H1 (cell line): ENCODE measurements at regions not wholly inside any gene's neighbourhood (a gene's known extent, or its start where the extent isn't known, plus 50 kb on each side); places are given as distances from the start of the nearest gene placed in this dataset.

ENCODE experiments used
- TBP ChIP-seq: IDR thresholded peaks from 2 replicates; pipeline ENCODE4 v1.6.1; 2011; ENCODE audit warnings: low read depth, low read length, improper control_type of control experiment
- TF ChIP-seq, protein P1 (sequence below), 3 experiments: IDR thresholded peaks; 1 replicate in 2 of 3; 2 replicates in 1 of 3; pipeline versions ENCODE4 v1.5.1 to v1.6.1; 2011; ENCODE audit warnings: low read length in 3 of 3, mild to moderate bottlenecking in 3 of 3, inconsistent platforms in 2 of 3, low read depth in 1 of 3, moderate library complexity in 1 of 3; ENCODE audit not compliant: insufficient read depth in 1 of 3; ENCODE audit errors: control extremely low read depth in 1 of 3

DNA sequence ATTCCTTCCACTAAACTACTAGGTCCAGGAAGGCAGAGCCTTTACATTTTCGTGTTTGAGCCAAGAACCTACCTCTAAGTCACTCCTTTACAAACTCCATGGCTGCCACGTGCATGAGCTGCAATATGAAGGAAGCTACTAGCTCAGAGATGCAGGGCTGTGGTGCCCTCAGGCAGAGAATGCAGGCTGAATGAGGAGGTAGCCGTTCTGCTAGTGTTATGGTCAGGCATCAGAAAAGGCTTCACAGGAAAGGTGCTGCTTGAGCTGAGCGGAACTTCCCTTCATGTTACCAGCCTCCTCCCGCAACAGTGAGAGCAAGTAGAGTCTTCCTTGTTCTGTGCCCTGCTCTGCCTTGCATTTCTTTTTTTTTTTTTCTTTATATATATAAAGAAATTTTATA is 148.3 kb upstream of the PACRGL start (continued):
- TF ChIP-seq, protein P1, sequence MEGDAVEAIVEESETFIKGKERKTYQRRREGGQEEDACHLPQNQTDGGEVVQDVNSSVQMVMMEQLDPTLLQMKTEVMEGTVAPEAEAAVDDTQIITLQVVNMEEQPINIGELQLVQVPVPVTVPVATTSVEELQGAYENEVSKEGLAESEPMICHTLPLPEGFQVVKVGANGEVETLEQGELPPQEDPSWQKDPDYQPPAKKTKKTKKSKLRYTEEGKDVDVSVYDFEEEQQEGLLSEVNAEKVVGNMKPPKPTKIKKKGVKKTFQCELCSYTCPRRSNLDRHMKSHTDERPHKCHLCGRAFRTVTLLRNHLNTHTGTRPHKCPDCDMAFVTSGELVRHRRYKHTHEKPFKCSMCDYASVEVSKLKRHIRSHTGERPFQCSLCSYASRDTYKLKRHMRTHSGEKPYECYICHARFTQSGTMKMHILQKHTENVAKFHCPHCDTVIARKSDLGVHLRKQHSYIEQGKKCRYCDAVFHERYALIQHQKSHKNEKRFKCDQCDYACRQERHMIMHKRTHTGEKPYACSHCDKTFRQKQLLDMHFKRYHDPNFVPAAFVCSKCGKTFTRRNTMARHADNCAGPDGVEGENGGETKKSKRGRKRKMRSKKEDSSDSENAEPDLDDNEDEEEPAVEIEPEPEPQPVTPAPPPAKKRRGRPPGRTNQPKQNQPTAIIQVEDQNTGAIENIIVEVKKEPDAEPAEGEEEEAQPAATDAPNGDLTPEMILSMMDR (IDR thresholded peaks at IDR 0.05; ENCODE audit: control extremely low read depth in 1 of 3, insufficient read depth in 1 of 3, low read depth in 1 of 3, low read length in 3 of 3) = no peak
- no peak for TF ChIP-seq TBP
